ENCODE measurements at regions not wholly inside any gene's neighbourhood (a gene's known extent, or its start where the extent isn't known, plus 50 kb on each side); places are given as distances from the start of the nearest gene placed in this dataset.

DNA sequence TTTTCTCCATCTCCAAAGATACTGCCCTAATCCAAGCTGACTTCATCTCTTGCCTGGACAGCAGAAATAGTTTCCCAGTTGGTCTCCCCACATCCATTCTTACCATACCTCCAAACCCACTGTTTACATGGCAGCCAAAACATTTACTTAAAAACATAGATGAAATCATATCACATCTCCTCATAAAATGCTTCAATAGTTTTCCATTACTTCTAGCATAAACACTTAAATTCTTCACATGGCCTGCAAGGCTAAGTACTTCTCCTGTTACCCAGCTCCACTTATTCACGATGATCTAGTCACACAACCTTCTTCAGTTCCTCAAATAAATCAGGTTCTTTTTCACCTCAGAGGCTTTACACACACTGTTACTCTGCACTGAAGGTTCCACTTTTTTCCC, 185.8 kb upstream of the ACVR2A start:
- no peak for DNase-seq
- H3K27me3 Mint-ChIP-seq (ENCODE audit: low read depth in 3 of 3), result peaks cover 0 to 6% (median 2%) of the 10 kb centered on the region in 3 donors
- no peak overlapping the region for H3K27ac Mint-ChIP-seq
- H3K36me3 Mint-ChIP-seq, result no peaks in the 10 kb centered on the region
- H3K4me3 Mint-ChIP-seq, result no peak overlapping the region
- peaks cover 16 to 20% of the 10 kb centered on the region in 2 donors for H3K4me1 Mint-ChIP-seq
- H3K9me3 Mint-ChIP-seq, result peaks cover 0 to 2% (median 0%) of the 10 kb centered on the region in 6 donors

DNA sequence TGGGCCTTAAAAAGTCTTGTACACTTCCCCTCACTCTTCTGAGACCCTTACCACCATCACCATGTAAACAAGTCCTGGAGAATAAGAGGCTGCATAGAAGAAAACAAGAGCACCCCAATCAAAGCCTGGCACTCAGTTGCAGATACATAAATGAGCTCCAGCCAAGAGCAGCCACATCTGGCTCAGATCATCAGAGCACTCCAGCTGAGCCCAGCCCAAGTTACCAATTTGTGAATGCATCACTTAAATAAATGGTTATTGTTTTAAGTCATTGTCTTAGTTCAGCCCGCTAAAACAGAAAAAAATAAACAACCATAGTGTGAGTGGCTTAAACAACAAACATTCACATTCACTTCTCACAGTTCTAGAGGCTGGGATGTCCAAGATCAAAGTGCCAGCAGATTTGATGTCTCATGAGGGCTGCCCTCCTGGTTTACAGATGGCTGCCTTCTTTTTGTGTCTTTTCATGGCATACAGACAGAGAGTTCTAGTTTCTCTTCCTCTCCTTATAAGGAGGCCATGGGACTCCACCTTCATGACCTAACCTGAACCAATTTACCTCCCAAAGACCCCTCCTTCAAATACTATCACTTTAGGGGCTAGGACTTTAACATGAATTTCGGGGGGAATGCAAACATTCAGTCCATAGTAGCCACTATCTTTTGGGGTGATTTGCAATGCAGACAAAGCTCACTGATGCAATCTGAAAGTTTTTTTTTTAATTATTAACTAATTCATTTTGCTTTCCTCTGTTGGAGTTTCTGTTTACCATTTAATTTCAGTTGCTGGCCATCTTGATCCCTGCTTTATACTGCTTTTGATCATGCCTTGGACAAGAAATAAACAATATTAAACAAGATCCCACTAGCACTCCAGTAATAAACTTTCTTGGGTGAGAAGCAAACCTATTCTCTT, 187.5 kb upstream of the ACVR2A start:
- H3K9me3 Mint-ChIP-seq, result peaks cover 0 to 2% (median 0%) of the 10 kb centered on the region in 6 donors
- no peak for DNase-seq
- no peak overlapping the region for H3K27ac Mint-ChIP-seq

DNA sequence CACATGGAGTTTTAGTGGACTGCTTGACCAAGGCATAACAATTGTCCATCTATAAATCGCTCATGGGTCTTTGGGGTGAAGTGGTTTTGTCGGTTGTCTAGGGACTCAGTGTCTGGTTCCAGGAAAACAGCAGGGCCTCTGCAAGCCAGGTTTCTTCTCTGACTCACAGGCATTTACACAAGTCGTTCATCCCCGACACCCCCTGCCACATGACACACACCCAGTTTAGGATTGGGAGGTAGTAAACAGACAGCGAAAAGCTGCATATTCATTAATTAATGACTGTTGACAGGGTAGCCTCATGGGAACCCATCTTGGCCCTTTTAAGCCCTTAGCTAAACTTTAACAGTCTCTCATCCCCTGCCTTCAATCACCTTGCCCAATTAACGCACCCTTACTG, 194.8 kb upstream of the ACVR2A start:
- H3K4me1 Mint-ChIP-seq, result no peaks in the 10 kb centered on the region
- no peaks in the 10 kb centered on the region for H3K36me3 Mint-ChIP-seq
- H3K27me3 Mint-ChIP-seq (ENCODE audit: low read depth in 3 of 3), result peaks cover 0 to 3% (median 2%) of the 10 kb centered on the region in 3 donors
- H3K9me3 Mint-ChIP-seq, result no peaks in the 10 kb centered on the region
- no peak for DNase-seq
- H3K4me3 Mint-ChIP-seq, result no peak overlapping the region
- no peak overlapping the region for H3K27ac Mint-ChIP-seq

More for the DNA sequence above, 187.5 kb upstream of the ACVR2A start:
- Mint-ChIP-seq H3K27me3 (ENCODE audit: low read depth in 3 of 3) (peaks cover 0 to 6% (median 2%) of the 10 kb centered on the region in 3 donors), H3K36me3 (no peaks in the 10 kb centered on the region), H3K4me3 (no peak overlapping the region), H3K4me1 (peaks cover 1 to 3% of the 10 kb centered on the region in 2 donors)

DNA sequence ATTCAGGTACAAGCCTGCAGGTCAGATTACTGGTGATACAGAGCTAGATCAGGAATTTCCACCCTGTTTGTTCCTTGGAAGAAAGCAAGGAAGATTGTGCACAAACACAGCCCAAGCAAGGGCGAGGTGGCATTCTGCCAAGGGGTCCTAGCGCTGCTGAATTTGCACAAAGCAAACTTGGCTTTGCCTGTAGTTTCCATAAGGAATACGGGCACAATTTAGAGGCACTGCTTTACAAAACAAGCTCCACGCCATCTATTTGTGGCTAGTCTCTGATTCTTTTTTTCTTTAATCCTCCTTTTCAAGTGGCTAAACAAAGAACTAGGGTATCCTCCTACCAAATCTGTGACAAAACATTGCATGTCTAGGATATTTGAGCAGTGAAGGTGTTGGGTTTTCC, 195.5 kb upstream of the ACVR2A start:
- DNase-seq, result no peak
- Mint-ChIP-seq H3K4me1 (no peaks in the 10 kb centered on the region), H3K9me3 (no peaks in the 10 kb centered on the region), H3K27ac (no peak overlapping the region), H3K4me3 (no peak overlapping the region), H3K27me3 (ENCODE audit: low read depth in 3 of 3) (peaks cover 0 to 3% (median 2%) of the 10 kb centered on the region in 3 donors), H3K36me3 (no peaks in the 10 kb centered on the region)

DNA sequence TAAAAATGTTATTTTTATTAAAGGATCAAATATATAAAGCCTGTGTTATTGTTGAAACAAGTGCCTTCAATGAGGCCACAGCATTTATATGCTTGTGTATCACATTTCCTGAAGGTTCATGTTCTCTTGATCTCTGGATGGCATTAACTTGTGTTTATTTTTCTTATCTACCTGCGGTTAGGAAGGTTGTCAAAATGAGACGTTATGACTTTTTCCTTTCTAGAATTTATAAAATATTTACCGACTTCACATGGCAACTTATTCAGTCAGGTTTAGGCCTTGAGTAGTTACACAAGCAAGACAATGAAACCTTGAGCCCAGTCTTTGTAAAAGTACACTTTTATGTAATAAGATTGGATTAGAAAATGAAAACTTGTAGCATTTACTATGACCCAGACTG, 196.4 kb upstream of the ACVR2A start:
- no peak overlapping the region for H3K27ac Mint-ChIP-seq
- no peaks in the 10 kb centered on the region for H3K9me3 Mint-ChIP-seq
- H3K4me3 Mint-ChIP-seq, result no peak overlapping the region
- H3K36me3 Mint-ChIP-seq, result no peaks in the 10 kb centered on the region
- peaks cover 0 to 3% (median 2%) of the 10 kb centered on the region in 3 donors for H3K27me3 Mint-ChIP-seq (ENCODE audit: low read depth in 3 of 3)
- no peaks in the 10 kb centered on the region for H3K4me1 Mint-ChIP-seq
- DNase-seq, result no peak

DNA sequence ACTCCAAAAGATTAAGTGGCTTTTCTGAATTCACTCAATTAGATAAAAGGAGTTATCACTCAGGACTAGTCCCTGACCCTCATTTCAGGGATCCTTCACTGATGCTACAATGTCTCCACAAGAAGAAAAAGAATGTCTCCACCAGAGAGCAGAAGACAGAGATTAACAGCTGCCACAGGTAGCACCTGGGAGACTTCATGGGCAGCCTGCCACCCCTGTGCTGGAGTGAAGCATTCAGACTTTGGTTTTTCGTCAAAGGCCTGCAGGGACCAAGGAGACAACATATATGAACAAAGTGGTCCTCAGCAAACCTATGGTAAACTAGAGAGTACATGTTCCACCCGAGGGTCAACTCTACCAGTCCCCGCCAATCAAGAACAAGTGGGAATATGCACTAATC, 197.0 kb upstream of the ACVR2A start:
- Mint-ChIP-seq H3K9me3 (no peaks in the 10 kb centered on the region), H3K4me1 (no peaks in the 10 kb centered on the region), H3K4me3 (no peak overlapping the region), H3K27me3 (ENCODE audit: low read depth in 3 of 3) (peaks cover 0 to 3% (median 2%) of the 10 kb centered on the region in 3 donors), H3K27ac (no peak overlapping the region), H3K36me3 (no peaks in the 10 kb centered on the region)
- DNase-seq, result no peak

DNA sequence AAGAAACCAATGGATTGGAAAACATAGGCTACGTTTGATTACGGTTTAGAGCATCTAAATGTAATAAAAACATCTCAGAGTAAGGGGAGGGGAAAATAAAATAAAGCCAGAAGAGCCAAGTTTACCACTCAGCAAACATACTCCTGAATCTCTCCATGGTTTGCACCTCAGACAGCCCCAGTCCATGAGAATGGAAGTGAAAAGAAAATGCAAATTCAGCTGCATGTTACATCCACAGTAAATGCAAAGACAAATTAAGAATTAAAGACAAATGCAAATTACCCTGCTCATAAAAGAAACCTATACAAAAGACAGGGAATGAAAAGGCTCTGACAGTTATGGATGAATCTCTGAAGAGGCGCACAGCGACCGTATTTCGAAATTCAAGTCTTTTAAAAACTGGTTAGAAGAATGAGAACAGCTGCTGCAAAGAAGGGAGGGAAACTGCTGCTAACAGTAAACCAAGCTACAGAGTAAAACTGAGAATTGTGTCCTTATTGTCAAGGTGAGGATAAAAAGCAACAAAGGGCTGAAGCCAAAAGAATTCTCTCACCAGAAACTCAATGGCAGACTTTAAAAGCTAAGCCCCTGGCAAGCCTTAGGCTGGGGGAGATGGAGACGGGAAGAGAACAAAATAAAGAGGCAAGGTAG, 197.9 kb upstream of the ACVR2A start:
- H3K9me3 Mint-ChIP-seq, result no peaks in the 10 kb centered on the region
- no peak overlapping the region for H3K27ac Mint-ChIP-seq
- no peak for DNase-seq
- no peak overlapping the region for H3K4me3 Mint-ChIP-seq
- no peaks in the 10 kb centered on the region for H3K36me3 Mint-ChIP-seq
- H3K4me1 Mint-ChIP-seq, result no peaks in the 10 kb centered on the region
- peaks cover 0 to 3% (median 2%) of the 10 kb centered on the region in 3 donors for H3K27me3 Mint-ChIP-seq (ENCODE audit: low read depth in 3 of 3)

DNA sequence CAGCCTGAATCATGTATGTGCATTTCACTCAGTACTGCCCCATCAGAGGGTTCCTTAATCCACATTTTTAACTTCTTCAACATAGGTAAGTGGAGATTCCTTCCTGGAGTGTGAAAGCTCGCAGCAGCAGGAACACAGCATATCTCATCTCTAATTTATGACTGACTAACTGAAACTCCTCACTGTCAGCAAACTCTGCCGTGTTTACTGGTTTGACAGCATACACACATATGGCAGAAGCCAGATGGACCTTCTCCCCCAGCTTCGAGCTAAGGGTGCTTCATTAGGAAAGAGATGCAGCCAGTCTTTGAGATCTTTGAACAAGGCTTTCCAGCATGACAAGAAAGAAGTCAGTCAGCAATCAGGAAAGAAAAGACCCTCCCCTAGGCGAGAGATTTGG, 200.3 kb upstream of the ACVR2A start:
- Mint-ChIP-seq H3K27ac (no peak overlapping the region), H3K4me3 (no peak overlapping the region)

DNA sequence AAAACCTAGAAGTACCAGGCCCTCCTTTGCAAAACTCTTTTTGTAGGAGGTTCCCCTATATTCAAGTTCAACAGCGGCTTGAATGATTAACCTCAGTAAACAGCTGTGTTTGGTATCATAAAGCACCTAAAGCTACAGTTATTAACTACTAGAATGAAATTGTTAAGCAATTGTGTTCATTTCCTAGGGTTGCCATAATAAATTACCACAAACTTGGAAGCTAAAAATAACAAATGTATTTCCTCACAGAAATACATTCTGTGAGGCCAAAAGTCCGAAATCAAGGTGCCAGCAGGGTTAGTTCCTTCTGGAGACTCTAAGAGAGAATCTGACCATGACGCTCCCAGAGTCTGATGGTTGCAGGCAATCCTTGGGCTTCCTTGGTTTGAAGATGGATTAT, 202.1 kb upstream of the ACVR2A start:
- peaks cover 0 to 10% (median 0%) of the 10 kb centered on the region in 3 donors for H3K36me3 Mint-ChIP-seq

More for the DNA sequence above, 200.3 kb upstream of the ACVR2A start:
- H3K27me3 Mint-ChIP-seq (ENCODE audit: low read depth in 3 of 3), result peaks cover 0 to 3% (median 2%) of the 10 kb centered on the region in 3 donors
- H3K36me3 Mint-ChIP-seq, result peaks cover 0 to 5% (median 0%) of the 10 kb centered on the region in 3 donors
- DNase-seq, result no peak
- peaks cover 0 to 2% (median 0%) of the 10 kb centered on the region in 6 donors for H3K9me3 Mint-ChIP-seq
- no peaks in the 10 kb centered on the region for H3K4me1 Mint-ChIP-seq

DNA sequence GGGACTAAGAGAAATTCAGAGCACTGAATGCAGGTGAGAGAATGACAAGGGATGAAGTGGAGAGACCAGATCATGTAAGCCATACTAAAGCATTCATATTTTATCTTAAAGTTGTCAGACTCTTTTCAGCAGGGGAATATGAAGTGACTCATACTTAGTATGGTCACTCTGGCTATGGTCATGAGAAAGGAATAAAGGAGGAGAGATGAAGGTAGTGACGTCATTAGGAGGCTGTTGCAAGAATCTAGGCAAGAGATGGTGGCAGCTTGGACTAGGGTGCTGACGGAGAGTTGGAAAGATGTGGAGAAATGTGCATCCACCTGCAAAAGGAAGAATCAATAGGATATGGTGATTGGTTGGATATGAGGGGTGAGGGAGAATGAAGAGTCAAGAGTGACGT, 203.2 kb upstream of the ACVR2A start:
- Mint-ChIP-seq H3K27me3 (ENCODE audit: low read depth in 3 of 3) (no peaks in the 10 kb centered on the region), H3K4me1 (no peaks in the 10 kb centered on the region), H3K9me3 (peaks cover 0 to 2% (median 0%) of the 10 kb centered on the region in 6 donors), H3K4me3 (no peak overlapping the region), H3K27ac (no peak overlapping the region), H3K36me3 (peaks cover 0 to 10% (median 0%) of the 10 kb centered on the region in 3 donors)
- no peak for DNase-seq

More for the DNA sequence above, 202.1 kb upstream of the ACVR2A start:
- Mint-ChIP-seq H3K4me3 (no peak overlapping the region), H3K27me3 (ENCODE audit: low read depth in 3 of 3) (peaks cover 0 to 2% (median 2%) of the 10 kb centered on the region in 3 donors), H3K4me1 (no peaks in the 10 kb centered on the region), H3K27ac (no peak overlapping the region), H3K9me3 (peaks cover 0 to 2% (median 0%) of the 10 kb centered on the region in 6 donors)
- no peak for DNase-seq

DNA sequence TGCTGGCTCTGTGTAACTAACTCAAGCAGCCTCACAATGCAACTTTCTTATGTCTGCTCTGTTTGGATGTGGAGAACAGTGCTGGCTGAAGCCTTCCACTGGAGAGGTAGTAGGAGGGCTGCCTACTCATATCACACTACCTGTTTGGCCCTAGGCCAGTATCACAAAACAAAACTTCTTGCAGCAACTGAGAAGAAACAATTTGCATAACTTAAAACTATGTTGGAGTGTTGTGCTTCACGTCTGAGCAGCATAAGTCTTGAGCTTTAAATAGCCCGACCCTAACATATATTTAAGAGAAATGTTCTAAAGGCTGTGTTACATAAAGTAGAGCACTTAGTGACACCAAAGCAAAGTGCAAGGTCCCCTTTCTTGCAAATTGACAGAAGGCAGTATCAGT, 204.9 kb upstream of the ACVR2A start:
- Mint-ChIP-seq H3K9me3 (peaks cover 0 to 2% (median 0%) of the 10 kb centered on the region in 6 donors), H3K4me3 (no peak overlapping the region), H3K27ac (no peak overlapping the region), H3K36me3 (peaks cover 0 to 13% (median 0%) of the 10 kb centered on the region in 3 donors), H3K4me1 (no peaks in the 10 kb centered on the region), H3K27me3 (ENCODE audit: low read depth in 3 of 3) (no peaks in the 10 kb centered on the region)
- DNase-seq, result no peak

DNA sequence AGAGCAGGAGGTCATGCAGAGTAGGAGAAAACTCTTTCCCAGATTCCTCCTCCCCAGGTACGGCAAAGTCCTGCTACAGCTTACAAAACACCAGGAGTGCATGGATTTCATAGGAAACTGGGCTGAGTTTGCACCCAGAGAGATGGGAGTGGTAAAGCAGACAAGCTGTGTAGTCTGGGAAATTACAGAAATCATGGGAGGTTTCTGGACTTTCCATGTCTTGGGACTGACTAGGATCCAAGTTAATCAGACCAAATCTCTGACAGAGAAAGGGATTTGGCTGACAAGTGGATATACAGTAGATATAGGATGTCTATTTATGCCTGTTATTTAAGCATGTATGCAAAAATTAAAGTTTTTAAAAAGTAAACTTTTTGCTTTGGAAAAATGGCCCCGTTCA, 205.4 kb upstream of the ACVR2A start:
- Mint-ChIP-seq H3K27ac (no peak overlapping the region), H3K27me3 (ENCODE audit: low read depth in 3 of 3) (no peaks in the 10 kb centered on the region), H3K4me1 (no peaks in the 10 kb centered on the region)

DNA sequence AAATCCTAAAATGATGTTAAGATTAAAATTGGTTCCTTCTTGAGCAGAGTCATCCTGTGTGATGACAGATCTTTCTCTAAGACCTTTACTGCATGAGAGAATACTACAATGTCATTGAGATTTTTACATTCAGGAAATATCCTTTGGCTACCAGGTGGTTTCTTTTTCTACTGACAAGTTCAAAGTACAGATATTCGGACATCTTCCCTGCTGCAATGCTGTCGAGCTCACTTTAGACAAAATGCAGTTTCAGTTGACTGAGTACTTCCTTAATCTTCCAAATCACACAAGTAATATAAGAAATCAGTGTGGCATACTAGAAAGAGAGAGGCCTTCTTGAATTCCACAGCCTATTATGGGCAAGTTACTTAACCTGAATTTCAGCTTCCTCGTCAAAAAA, 207.9 kb upstream of the ACVR2A start:
- no peak overlapping the region for H3K27ac Mint-ChIP-seq
- H3K27me3 Mint-ChIP-seq (ENCODE audit: low read depth in 3 of 3), result no peaks in the 10 kb centered on the region
- H3K4me1 Mint-ChIP-seq, result no peaks in the 10 kb centered on the region
- no peak overlapping the region for H3K4me3 Mint-ChIP-seq
- H3K9me3 Mint-ChIP-seq, result peaks cover 0 to 2% (median 0%) of the 10 kb centered on the region in 6 donors
- peaks cover 0 to 13% (median 0%) of the 10 kb centered on the region in 3 donors for H3K36me3 Mint-ChIP-seq
- DNase-seq, result no peak

More for the DNA sequence above, 205.4 kb upstream of the ACVR2A start:
- peaks cover 0 to 13% (median 0%) of the 10 kb centered on the region in 3 donors for H3K36me3 Mint-ChIP-seq
- peaks cover 0 to 2% (median 0%) of the 10 kb centered on the region in 6 donors for H3K9me3 Mint-ChIP-seq
- DNase-seq, result no peak
- H3K4me3 Mint-ChIP-seq, result no peak overlapping the region

DNA sequence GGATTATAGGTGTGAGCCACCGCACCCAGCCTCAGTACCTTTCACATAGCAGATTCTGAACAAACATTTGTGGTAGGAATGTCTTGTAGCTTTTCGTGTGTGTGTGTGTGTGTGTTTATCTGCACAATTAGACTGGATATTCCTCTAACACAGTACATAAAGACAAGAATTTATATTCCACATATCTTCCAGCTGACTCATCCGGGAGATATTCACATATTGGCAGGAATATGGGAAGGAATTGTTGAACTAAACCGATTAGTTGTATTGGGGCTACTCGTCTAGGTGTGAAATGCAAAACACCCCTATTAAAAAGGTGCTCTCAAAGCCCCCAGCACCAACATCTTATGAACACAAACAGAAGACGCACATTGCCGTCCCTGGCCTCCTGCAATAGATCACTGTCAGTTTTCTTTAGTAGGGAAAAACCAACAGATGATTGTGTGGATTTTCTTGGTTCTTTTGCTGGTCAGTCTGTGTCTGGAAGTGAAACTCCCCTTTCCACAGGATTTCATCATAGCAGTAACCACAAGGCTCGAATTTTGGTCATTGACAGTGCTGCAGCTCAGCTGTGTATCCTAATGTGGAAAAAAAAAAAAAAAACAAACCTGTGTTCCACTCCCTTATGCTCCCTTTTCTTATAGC, 208.5 kb upstream of the ACVR2A start:
- no peak for DNase-seq
- Mint-ChIP-seq H3K36me3 (peaks cover 0 to 8% (median 0%) of the 10 kb centered on the region in 3 donors), H3K4me3 (no peak overlapping the region), H3K9me3 (no peaks in the 10 kb centered on the region), H3K27me3 (ENCODE audit: low read depth in 3 of 3) (no peaks in the 10 kb centered on the region), H3K4me1 (peaks cover 0 to 1% of the 10 kb centered on the region in 2 donors), H3K27ac (no peak overlapping the region)
